GM23248 (cell line): ENCODE measurements at regions not wholly inside any gene's neighbourhood (a gene's known extent, or its start where the extent isn't known, plus 50 kb on each side); places are given as distances from the start of the nearest gene placed in this dataset.

Experiments
- DNase-seq: peaks from one replicate; pipeline ENCODE4 v3.0.0-alpha.2; 2015
- H2AFZ ChIP-seq: fragments of 200-600 bp; sonication (generic); 2 replicates; pipeline ENCODE4 v1.6.1; 2016; ENCODE audit warnings: antibody characterized with exemption
- H3F3A ChIP-seq: fragments of 200-600 bp; sonication (generic); 2 replicates; pipeline ENCODE4 v1.6.1; 2016; ENCODE audit warnings: mild to moderate bottlenecking, antibody characterized with exemption, mixed run types; ENCODE audit not compliant: insufficient read depth
- H3K27ac ChIP-seq: fragments of 200-600 bp; sonication (generic); 2 replicates; pipeline ENCODE4 v1.5.1; 2016; ENCODE audit warnings: mild to moderate bottlenecking
- H3K27me3 ChIP-seq: fragments of 200-600 bp; sonication (generic); replicated peaks from 2 replicates; pipeline ENCODE4 v1.6.1; 2016; ENCODE audit warnings: mild to moderate bottlenecking; ENCODE audit not compliant: insufficient read depth
- H3K36me3 ChIP-seq: fragments of 200-600 bp; sonication (generic); 2 replicates; pipeline ENCODE4 v1.6.1; 2016; ENCODE audit warnings: low read depth, mild to moderate bottlenecking
- H3K4me1 ChIP-seq: fragments of 200-600 bp; sonication (generic); 2 replicates; pipeline ENCODE4 v1.6.1; 2016; ENCODE audit warnings: mild to moderate bottlenecking; ENCODE audit not compliant: insufficient read depth
- H3K4me2 ChIP-seq: fragments of 200-600 bp; sonication (generic); one replicate; pipeline ENCODE4 v1.6.1; 2016; ENCODE audit warnings: mild to moderate bottlenecking; ENCODE audit not compliant: unreplicated experiment
- H3K4me3 ChIP-seq: fragments of 200-600 bp; sonication (generic); 2 replicates; pipeline ENCODE4 v1.5.1; 2016; ENCODE audit warnings: mild to moderate bottlenecking
- H3K79me2 ChIP-seq: fragments of 200-600 bp; sonication (generic); 2 replicates; pipeline ENCODE4 v1.6.1; 2016; ENCODE audit warnings: mild to moderate bottlenecking; ENCODE audit not compliant: insufficient read depth
- H3K9ac ChIP-seq: fragments of 200-600 bp; sonication (generic); 2 replicates; pipeline ENCODE4 v1.6.1; 2016; ENCODE audit warnings: mild to moderate bottlenecking
- H3K9me2 ChIP-seq: fragments of 200-600 bp; sonication (generic); 2 replicates; pipeline ENCODE4 v1.6.1; 2016; ENCODE audit warnings: mixed run types, mild to moderate bottlenecking, moderate library complexity; ENCODE audit not compliant: insufficient read depth
- H3K9me3 ChIP-seq: fragments of 200-600 bp; sonication (generic); one replicate; pipeline ENCODE4 v1.6.1; 2017; ENCODE audit warnings: low read depth
- H4K20me1 ChIP-seq: fragments of 200-600 bp; sonication (generic); 2 replicates; pipeline ENCODE4 v1.6.0; 2016; ENCODE audit not compliant: insufficient read depth
- EZH2 ChIP-seq: fragments of 200-600 bp; sonication (generic); IDR thresholded peaks from 2 replicates; pipeline ENCODE4 v1.6.1; 2018; ENCODE audit warnings: antibody characterized with exemption, mild to moderate bottlenecking; ENCODE audit not compliant: insufficient read depth, poor library complexity, severe bottlenecking
- EZH2phosphoT487 ChIP-seq: fragments of 200-600 bp; sonication (generic); IDR thresholded peaks from 2 replicates; pipeline ENCODE4 v1.6.1; 2018; ENCODE audit warnings: antibody characterized with exemption, moderate library complexity, mild to moderate bottlenecking, low read depth; ENCODE audit not compliant: insufficient read depth
- WGBS, 2 experiments: methylation state at CpG; one replicate each; pipeline ENCODE4 v1.1.6; 2015 to 2017; ENCODE audit warnings: low lambda C conversion rate in 2 of 2, low coverage in 1 of 2; ENCODE audit errors: missing lambda C conversion rate in 2 of 2; 5-methylcytosine and 5-hydroxymethylcytosine counted together
- in situ Hi-C: fragments of 300-500 bp; cut with MboI; formaldehyde crosslinking; loops from 2 replicates; pipeline ENCODE4 v1.15.0; 2020

GRCh38 chr5:110053824-110054223, 364.1 kb downstream of the MAN2A1 start:
- in situ Hi-C loops = no loop called here
- H3K4me3 ChIP-seq = no peak overlapping the region

GRCh38 chr5:110054240-110054639, 364.5 kb downstream of the MAN2A1 start:
- Histone ChIP-seq H2AFZ (no peak overlapping the region), H3K4me3 (no peak overlapping the region), H3K79me2 (no peaks in the 10 kb centered on the region), H3K9me3 (no peaks in the 10 kb centered on the region), H4K20me1 (no peaks in the 10 kb centered on the region), H3K9me2 (no peaks in the 10 kb centered on the region), H3K27ac (no peak overlapping the region), H3K9ac (no peak overlapping the region), H3F3A (peaks cover 20% of the 10 kb centered on the region; the same call in 1 of the 2 replicates), H3K36me3 (no peaks in the 10 kb centered on the region), H3K4me2 (no peak overlapping the region), H3K27me3 (no peaks in the 10 kb centered on the region), H3K4me1 (peaks cover 14% of the 10 kb centered on the region)
- peak; percentile 34 for DNase-seq
- in situ Hi-C loops = no loop called here
- 47 to 50% methylated on average over 2 of the region's 2 CpGs for WGBS, 2 experiments
- TF ChIP-seq EZH2phosphoT487 (no peak), EZH2 (no peak)

More at GRCh38 chr5:110053824-110054223, 364.1 kb downstream of the MAN2A1 start:
- Histone ChIP-seq H3K4me2 (no peak overlapping the region), H3K79me2 (no peaks in the 10 kb centered on the region), H3K9ac (no peak overlapping the region), H3K27me3 (no peaks in the 10 kb centered on the region), H2AFZ (no peak overlapping the region), H3F3A (peaks cover 20% of the 10 kb centered on the region; the same call in 1 of the 2 replicates), H3K27ac (no peak overlapping the region), H3K9me3 (no peaks in the 10 kb centered on the region), H3K9me2 (no peaks in the 10 kb centered on the region), H3K4me1 (peaks cover 14% of the 10 kb centered on the region), H3K36me3 (no peaks in the 10 kb centered on the region), H4K20me1 (no peaks in the 10 kb centered on the region)
- TF ChIP-seq EZH2phosphoT487 (no peak), EZH2 (no peak)
- no peak for DNase-seq

GRCh38 chr5:110055302-110055701, 365.6 kb downstream of the MAN2A1 start:
- Histone ChIP-seq H3K36me3 (no peaks in the 10 kb centered on the region), H3F3A (peaks cover 20% of the 10 kb centered on the region; the same call in 1 of the 2 replicates), H4K20me1 (no peaks in the 10 kb centered on the region), H2AFZ (peak overlapping the region; percentile 1; the same call in 1 of the 2 replicates), H3K9ac (no peak overlapping the region), H3K79me2 (no peaks in the 10 kb centered on the region), H3K4me2 (peak overlapping the region; percentile 35), H3K27ac (no peak overlapping the region), H3K9me2 (no peaks in the 10 kb centered on the region), H3K9me3 (no peaks in the 10 kb centered on the region), H3K4me1 (peaks cover 14% of the 10 kb centered on the region), H3K4me3 (no peak overlapping the region), H3K27me3 (no peaks in the 10 kb centered on the region)
- peak; percentile 62 for DNase-seq
- TF ChIP-seq EZH2 (no peak), EZH2phosphoT487 (no peak)
- in situ Hi-C loops = no loop called here
- 0 to 7% methylated on average over 2 of the region's 2 CpGs for WGBS, 2 experiments

- DNase-seq = no peak
- in situ Hi-C loops = no loop called here
- Histone ChIP-seq H4K20me1 (no peaks in the 10 kb centered on the region), H2AFZ (no peak overlapping the region), H3K27me3 (no peaks in the 10 kb centered on the region), H3K4me1 (peaks cover 14% of the 10 kb centered on the region), H3K36me3 (no peaks in the 10 kb centered on the region), H3F3A (peaks cover 20% of the 10 kb centered on the region; the same call in 1 of the 2 replicates), H3K4me3 (no peak overlapping the region), H3K9me2 (no peaks in the 10 kb centered on the region; the same call in 1 of the 2 replicates), H3K27ac (no peak overlapping the region), H3K4me2 (no peak overlapping the region), H3K9me3 (no peaks in the 10 kb centered on the region), H3K9ac (no peak overlapping the region), H3K79me2 (no peaks in the 10 kb centered on the region)
- TF ChIP-seq EZH2 = no peak
- WGBS, 2 experiments = 73 to 85% methylated on average over 2 of the region's 2 CpGs
Measured at GRCh38 chr5:110056580-110057114, 366.9 kb downstream of the MAN2A1 start.

- Histone ChIP-seq H3K27ac (no peak overlapping the region), H3K9me2 (no peaks in the 10 kb centered on the region; the same call in 1 of the 2 replicates), H3K79me2 (no peaks in the 10 kb centered on the region), H3K9me3 (no peaks in the 10 kb centered on the region), H3K27me3 (no peaks in the 10 kb centered on the region), H3K4me2 (no peak overlapping the region), H3K36me3 (no peaks in the 10 kb centered on the region), H3K4me3 (no peak overlapping the region), H3K4me1 (peaks cover 14% of the 10 kb centered on the region), H2AFZ (no peak overlapping the region), H3F3A (peaks cover 20% of the 10 kb centered on the region; the same call in 1 of the 2 replicates), H3K9ac (no peak overlapping the region), H4K20me1 (no peaks in the 10 kb centered on the region)
- TF ChIP-seq EZH2phosphoT487 (no peak), EZH2 (no peak)
- DNase-seq = no peak
- WGBS, 2 experiments = 57 to 65% methylated on average over 4 of the region's 4 CpGs
- in situ Hi-C loops = no loop called here
Measured at GRCh38 chr5:110058175-110058574, 368.4 kb downstream of the MAN2A1 start.
